BE2C (cell line): ENCODE measurements at regions not wholly inside any gene's neighbourhood (a gene's known extent, or its start where the extent isn't known, plus 50 kb on each side); places are given as distances from the start of the nearest gene placed in this dataset.

Source experiments
- DNase-seq: peaks from one replicate; pipeline ENCODE4 v3.0.0-alpha.2; 2020
- H3K27me3 ChIP-seq: fragments of 250-450 bp; sonication (Bioruptor Pico); 2 replicates; pipeline ENCODE4 v1.5.1; 2020; ENCODE audit warnings: mild to moderate bottlenecking
- H3K36me3 ChIP-seq: fragments of 250-450 bp; sonication (Bioruptor Pico); 2 replicates; pipeline ENCODE4 v1.5.1; 2020; ENCODE audit warnings: mild to moderate bottlenecking
- H3K4me1 ChIP-seq: fragments of 250-450 bp; sonication (Bioruptor Pico); 2 replicates; pipeline ENCODE4 v1.5.1; 2020
- H3K4me3 ChIP-seq: 2 replicates; pipeline ENCODE4 v1.5.1; 2011; ENCODE audit warnings: low read depth, low read length
- H3K9me3 ChIP-seq: fragments of 250-450 bp; sonication (Bioruptor Pico); 2 replicates; pipeline ENCODE4 v1.5.1; 2020
- CTCF ChIP-seq: IDR thresholded peaks from 2 replicates; pipeline ENCODE4 v1.5.1; 2012; ENCODE audit warnings: mild to moderate bottlenecking, low read depth, low read length

- no peaks in the 10 kb centered on the region for H3K4me1 ChIP-seq
- H3K4me3 ChIP-seq = no peak overlapping the region
- no peak for TF ChIP-seq CTCF
- H3K9me3 ChIP-seq = no peaks in the 10 kb centered on the region
- DNase-seq = no peak
- H3K36me3 ChIP-seq = no peaks in the 10 kb centered on the region
- no peaks in the 10 kb centered on the region for H3K27me3 ChIP-seq
Observed at GRCh38 chr6:77535172-77535571, 71.9 kb upstream of the HTR1B start.

GRCh38 chr6:77536701-77537100 is 73.4 kb upstream of the HTR1B start:
- no peaks in the 10 kb centered on the region for H3K4me1 ChIP-seq

GRCh38 chr6:77543601-77544000 is 80.3 kb upstream of the HTR1B start:
- Histone ChIP-seq H3K9me3 (no peaks in the 10 kb centered on the region), H3K4me1 (no peaks in the 10 kb centered on the region), H3K27me3 (no peaks in the 10 kb centered on the region), H3K4me3 (no peak overlapping the region), H3K36me3 (no peaks in the 10 kb centered on the region; the same call in 1 of the 2 replicates)
- no peak for DNase-seq
- no peak for TF ChIP-seq CTCF

More at GRCh38 chr6:77536701-77537100, 73.4 kb upstream of the HTR1B start:
- TF ChIP-seq CTCF = no peak
- H3K9me3 ChIP-seq = no peaks in the 10 kb centered on the region
- H3K27me3 ChIP-seq = no peaks in the 10 kb centered on the region
- no peaks in the 10 kb centered on the region for H3K36me3 ChIP-seq
- DNase-seq = no peak
- no peak overlapping the region for H3K4me3 ChIP-seq

GRCh38 chr6:77548190-77548589 is 84.9 kb upstream of the HTR1B start:
- no peak overlapping the region for H3K4me3 ChIP-seq
- H3K9me3 ChIP-seq = no peaks in the 10 kb centered on the region
- no peaks in the 10 kb centered on the region; the same call in 1 of the 2 replicates for H3K36me3 ChIP-seq
- no peak for DNase-seq
- TF ChIP-seq CTCF = no peak
- H3K4me1 ChIP-seq = no peaks in the 10 kb centered on the region
- H3K27me3 ChIP-seq = no peaks in the 10 kb centered on the region

- no peaks in the 10 kb centered on the region for H3K9me3 ChIP-seq
- no peak for TF ChIP-seq CTCF
- no peaks in the 10 kb centered on the region; the same call in 1 of the 2 replicates for H3K36me3 ChIP-seq
- H3K4me3 ChIP-seq = no peak overlapping the region
- no peaks in the 10 kb centered on the region for H3K27me3 ChIP-seq
- H3K4me1 ChIP-seq = no peaks in the 10 kb centered on the region
- DNase-seq = no peak
Observed at GRCh38 chr6:77548662-77549366, 85.5 kb upstream of the HTR1B start.

GRCh38 chr6:77551135-77551534 is 87.8 kb upstream of the HTR1B start:
- H3K4me1 ChIP-seq = no peaks in the 10 kb centered on the region
- DNase-seq = no peak
- H3K36me3 ChIP-seq = no peaks in the 10 kb centered on the region; the same call in 1 of the 2 replicates
- H3K4me3 ChIP-seq = no peak overlapping the region
- no peak for TF ChIP-seq CTCF
- no peaks in the 10 kb centered on the region for H3K9me3 ChIP-seq
- no peaks in the 10 kb centered on the region for H3K27me3 ChIP-seq
